HG03108 (cell line): ENCODE measurements at regions not wholly inside any gene's neighbourhood (a gene's known extent, or its start where the extent isn't known, plus 50 kb on each side); places are given as distances from the start of the nearest gene placed in this dataset.
"Not testable (repeated sequence)": the region's sequence is repeated elsewhere in the genome, so short reads cannot be mapped to it uniquely, and the experiment has no call there.

ENCODE experiments used
- ATAC-seq: cut with Tn5 transposase; IDR thresholded peaks from one replicate; pipeline ENCODE4 v1.9.1; 2021; ENCODE audit warnings: moderate library complexity; ENCODE audit not compliant: unreplicated experiment

DNA sequence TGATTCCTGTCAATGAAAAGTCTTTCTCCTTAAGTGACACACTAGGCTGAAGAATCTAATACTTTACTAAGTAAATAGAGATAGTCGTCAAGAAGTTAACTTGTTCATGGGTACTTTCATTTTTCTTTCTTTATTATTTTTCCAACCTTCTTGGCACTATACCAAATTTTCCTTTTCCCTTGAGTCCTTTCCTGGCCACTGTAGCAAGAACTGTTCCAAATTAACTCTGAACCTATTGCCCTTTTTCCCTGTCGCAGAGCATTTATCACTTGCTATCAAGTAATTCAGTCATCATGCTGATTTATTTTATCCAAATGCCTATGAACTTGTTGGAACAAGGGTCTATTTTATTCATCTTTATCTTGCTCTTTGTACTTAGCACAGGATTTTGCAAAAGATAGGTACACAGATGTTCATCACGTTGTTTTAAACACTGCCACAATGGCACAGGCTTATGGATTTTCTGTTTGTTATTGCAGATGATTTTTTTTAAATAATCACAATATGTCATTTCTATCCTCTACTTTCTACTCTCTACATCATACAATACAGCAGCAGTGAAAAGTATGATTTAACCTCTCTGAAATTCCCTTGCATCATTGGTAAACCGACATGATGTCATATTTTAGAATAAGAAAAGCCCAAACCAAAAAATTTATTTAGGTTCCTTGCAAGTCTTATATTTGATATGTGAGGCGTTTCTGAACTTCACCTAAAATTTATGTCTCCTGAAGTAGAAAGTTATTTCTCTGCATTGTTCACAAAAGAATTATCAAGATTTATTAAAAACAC is 2352.3 kb downstream of the PCDH7 start:
- ATAC-seq: no peak

- ATAC-seq: no peak
Measured at GRCh38 chr4:33073811-33074210, 2353.6 kb downstream of the PCDH7 start.

DNA sequence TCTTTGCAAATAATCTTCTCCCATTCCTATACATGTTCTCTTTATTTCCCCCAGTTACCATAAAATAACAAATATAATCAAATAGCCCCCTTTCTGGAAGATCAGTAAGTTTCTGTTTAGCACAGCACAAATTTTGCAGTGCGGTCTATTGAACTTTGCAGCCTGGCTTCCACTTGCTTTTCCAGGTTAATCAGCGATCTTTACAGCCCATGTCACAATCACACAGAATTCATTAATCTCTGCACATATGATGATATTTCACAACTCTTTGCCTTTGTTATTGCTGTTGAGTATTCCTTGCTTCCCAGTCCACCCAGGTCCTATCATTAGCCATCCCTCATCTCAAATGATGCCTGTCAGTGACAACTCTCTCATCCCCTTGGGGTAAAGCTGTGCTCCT is 2358.0 kb downstream of the PCDH7 start:
- no peak for ATAC-seq

DNA sequence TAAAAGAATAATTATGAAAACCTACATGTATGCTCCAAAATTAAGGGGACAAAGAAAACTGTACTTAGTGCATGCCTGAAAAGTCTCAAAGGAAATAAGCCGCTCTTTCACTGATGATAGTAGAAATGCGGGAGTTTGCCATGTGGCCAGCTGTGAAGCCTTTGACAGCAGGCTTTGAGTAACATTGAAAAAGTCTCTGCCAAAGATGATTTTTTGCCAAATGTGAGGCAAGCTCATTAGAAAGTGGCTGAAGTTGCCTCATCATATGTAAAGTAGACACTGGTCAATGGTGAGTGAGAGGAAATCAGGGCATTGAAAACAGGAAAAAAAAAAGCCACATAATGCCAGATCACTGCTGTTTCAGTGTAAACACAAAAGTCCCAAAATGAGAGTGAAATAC is 2360.1 kb downstream of the PCDH7 start:
- ATAC-seq: no peak

DNA sequence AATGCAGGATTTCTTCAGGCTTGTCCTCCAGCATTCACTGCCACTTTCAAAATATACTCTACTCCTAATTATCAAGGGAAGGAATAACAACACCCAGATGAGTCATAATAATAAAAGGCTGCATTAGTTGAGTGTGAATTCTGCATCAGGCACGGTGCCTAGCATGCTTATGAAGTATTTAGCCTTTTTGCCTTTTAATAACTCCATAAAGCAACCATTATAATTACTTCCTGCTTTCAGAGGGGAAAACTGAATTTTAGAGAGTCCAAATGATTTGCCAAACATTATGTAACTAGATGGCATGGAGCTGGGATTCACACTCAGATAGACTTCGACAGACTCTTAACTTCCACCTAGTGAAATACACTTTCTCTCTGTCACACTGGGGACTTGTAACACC is 2365.5 kb downstream of the PCDH7 start:
- no peak for ATAC-seq

- no peak for ATAC-seq
Measured at GRCh38 chr4:33086331-33086925, 2366.3 kb downstream of the PCDH7 start.

DNA sequence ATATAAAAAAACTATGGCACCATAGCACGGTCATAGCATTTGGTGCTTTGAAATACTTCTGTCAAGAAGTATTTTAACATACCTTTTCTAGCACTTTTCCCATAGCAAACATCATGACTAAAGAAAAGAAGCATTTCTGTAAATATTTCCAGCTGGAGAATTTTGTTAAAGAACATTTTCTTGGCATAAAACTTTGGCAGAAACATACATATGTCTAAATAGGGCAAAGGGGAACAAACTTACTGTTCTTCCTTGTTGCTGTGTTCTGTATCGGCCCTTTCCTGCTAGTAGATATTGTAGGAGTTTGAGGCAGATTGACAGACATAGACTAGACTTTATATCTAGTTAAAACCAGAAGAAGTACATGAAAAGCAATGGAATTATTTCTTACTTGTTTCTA is 2368.5 kb downstream of the PCDH7 start:
- no peak for ATAC-seq

- ATAC-seq: no peak
Measured at GRCh38 chr4:33090910-33091309, 2370.7 kb downstream of the PCDH7 start.

DNA sequence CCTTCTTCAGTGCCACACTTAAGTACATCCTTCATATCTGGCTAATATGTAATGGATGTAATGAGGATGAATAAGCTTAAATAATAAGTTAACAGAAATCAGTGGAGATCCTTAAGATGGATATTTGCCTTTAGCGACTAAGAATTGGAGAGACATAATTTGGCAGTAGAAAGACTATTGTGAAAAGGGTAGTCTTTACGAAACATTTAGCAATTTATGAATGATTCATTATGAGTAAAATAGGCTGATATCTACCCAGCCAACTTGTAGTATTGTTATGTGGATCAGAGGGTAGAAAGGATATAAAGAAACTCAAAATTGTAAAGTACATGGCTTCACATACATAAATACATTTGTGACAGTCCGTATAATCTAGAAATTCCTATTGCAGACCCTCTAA is 2371.8 kb downstream of the PCDH7 start:
- ATAC-seq: no peak

DNA sequence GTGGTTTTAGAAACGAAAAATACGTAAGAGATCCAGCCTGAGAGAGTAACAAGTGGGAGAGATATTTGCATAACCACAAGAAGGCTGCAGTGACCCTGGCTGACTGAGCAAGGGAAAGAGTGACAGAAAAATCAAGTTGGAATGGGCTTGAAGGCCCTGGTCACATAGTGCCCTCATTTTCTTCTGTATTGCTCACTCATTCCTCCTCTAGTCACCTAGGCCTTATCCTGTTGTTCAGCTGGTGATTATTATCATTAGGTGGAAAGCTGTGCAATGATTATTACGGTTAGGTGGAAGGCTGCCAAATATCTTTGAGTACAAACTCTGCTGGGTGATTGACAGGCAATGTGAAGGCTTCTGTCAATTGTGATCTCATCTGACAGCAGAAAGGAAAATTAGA is 2384.1 kb downstream of the PCDH7 start:
- ATAC-seq: no peak

DNA sequence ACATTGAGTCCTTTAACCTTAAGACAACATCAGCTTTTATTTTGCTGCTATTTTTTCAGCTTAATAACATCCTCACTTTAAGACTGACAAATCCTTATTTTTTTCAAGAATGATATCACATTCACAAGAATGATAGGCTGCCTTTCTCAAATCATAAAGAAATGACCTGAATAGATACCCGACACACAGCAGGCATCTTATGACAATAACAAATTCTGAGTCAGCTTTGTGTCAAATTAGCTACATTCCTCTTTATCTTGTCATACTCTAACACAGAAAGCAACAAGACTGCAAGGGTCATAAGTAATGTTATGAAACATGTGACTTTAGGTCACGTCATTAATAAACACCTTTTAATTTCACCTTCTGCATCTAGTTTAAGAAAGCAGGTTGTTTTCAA is 2387.6 kb downstream of the PCDH7 start:
- ATAC-seq: no peak

DNA sequence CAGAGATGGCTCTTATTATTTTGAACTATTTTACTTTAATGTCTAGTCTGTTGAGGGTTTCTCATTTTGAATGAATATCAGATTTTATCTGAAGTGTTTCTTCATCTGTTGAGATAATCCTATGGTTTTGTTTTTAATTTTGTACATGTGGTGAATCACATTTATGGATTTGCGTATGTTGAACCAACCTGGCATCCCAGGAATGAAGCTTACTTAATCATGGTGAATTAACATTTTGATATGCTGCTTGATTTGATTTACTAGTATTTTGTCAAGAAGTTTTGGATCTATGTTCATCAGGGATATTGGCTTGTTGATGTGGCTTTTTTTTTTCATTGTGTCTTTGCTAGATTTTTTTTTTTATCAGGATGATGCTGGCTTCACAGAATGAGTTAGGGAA is 2390.9 kb downstream of the PCDH7 start:
- no peak for ATAC-seq

GRCh38 chr4:33116871-33117270 is 2396.7 kb downstream of the PCDH7 start:
- no peak for ATAC-seq

DNA sequence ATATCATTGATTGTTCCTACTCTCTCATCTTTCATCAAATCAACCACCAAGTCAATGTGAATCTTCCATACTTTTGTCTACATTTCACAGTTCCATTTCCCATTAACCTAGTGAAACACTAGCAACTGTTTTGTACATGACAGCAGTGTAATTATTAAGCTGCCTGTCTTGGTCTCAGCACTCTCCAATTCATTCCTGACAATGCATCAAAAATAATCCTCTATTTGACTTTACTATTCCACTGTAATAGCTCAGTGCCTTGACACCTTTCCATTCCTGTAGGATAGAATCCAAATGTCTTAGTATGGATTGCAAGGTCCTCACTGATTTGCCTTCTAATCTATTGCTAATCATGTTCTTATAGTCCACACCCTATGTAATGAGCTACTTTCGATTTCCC is 2405.8 kb downstream of the PCDH7 start:
- no peak for ATAC-seq

DNA sequence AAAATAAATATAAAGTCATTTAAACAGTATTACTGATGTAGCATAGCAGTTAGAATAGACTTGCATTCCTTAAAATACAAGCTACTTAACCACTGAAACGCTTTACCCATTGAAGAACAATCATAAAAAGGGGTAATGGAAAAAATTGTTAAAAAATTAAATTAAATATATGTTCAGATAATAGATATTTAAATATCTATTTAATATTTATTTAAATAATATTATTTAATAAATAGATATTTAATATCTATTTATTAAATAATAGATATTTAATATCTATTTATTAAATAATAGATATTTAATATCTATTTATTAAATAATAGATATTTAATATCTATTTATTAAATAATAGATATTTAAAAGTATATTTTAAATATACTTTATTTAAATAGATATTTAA is 2410.5 kb downstream of the PCDH7 start:
- not testable (repeated sequence) for ATAC-seq

GRCh38 chr4:33133723-33134122 is 2413.6 kb downstream of the PCDH7 start:
- no peak for ATAC-seq

- no peak for ATAC-seq
Measured at GRCh38 chr4:33134366-33134765, 2414.2 kb downstream of the PCDH7 start.

DNA sequence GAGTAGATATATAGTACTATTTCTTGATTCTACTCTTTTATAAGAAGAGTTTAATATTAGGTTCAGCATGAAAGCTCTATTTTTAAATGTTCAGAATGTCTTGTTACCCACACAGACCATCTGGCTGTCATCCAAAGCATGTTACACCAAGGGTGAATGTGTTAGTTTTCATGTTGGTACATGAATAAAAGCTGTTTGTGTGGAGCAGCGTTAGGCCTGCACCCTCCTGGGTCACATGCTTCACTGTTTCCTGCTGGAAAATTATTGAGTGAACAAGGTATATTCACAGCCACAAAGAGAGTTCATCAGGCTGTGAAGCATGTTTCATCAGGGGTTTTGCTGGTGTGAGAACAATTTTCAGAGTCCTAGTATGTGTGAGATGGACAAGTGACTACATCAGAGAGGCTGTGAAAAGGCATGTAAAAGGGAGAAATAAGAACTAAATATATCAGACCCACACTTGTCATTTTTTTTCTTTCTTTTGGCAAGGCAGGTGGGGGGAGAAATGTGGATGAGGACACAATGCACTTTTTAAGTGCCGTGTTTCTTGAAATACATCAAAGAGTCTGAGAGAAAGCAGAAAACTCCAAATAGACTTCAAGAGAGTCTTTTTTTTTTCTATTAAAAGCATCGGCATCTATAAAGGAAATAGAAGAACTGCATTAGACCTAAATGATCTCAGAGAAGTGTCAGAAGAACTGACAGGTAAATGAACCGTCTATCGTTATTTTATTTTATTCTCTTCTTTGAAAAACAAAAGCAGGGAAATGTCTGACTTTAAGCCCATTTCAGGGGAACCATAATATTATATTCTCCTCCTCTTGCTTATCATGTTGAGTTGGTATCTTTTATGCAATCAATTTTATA is 2429.7 kb downstream of the PCDH7 start:
- no peak for ATAC-seq

GRCh38 chr4:33150525-33150910 is 2430.3 kb downstream of the PCDH7 start:
- ATAC-seq: no peak

DNA sequence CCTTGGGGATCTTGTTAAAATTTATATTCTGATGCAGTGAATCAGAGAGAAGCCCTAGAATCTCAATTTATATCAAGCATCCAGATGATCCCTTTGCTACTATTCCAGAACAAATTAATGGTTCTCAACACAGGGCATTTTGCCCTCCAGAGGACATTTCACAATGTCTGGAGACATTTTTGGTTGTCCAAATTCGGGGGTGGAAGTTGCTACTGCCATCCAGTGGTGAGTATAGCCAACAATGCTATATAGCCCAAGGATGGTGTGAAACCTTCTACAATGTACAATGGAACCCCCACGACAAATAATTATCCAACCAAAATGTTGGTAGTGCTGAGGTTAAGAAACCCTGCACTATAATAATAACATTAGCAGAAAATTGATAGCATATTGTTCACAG is 2440.0 kb downstream of the PCDH7 start:
- no peak for ATAC-seq

GRCh38 chr4:33161202-33161601 is 2441.0 kb downstream of the PCDH7 start:
- no peak for ATAC-seq

GRCh38 chr4:33162122-33162521 is 2442.0 kb downstream of the PCDH7 start:
- no peak for ATAC-seq
